ENCODE measurements at regions not wholly inside any gene's neighbourhood (a gene's known extent, or its start where the extent isn't known, plus 50 kb on each side); places are given as distances from the start of the nearest gene placed in this dataset.

- DNase-seq = no peak
Measured at GRCh38 chr4:16993956-16994840, 95.8 kb upstream of the LDB2 start.

GRCh38 chr4:16992566-16993225 lies 94.3 kb upstream of the LDB2 start:
- no peak for DNase-seq

GRCh38 chr4:16991450-16991849 lies 93.0 kb upstream of the LDB2 start:
- DNase-seq = no peak

- DNase-seq = no peak
Measured at GRCh38 chr4:16989371-16989770, 90.9 kb upstream of the LDB2 start.

- DNase-seq = no peak
Measured at GRCh38 chr4:16988814-16989213, 90.4 kb upstream of the LDB2 start.

GRCh38 chr4:16977081-16977480 lies 78.6 kb upstream of the LDB2 start:
- peak; percentile 4 for DNase-seq

GRCh38 chr4:16969696-16970135 lies 71.3 kb upstream of the LDB2 start:
- DNase-seq = peak; percentile 44

- DNase-seq = peak; percentile 28
Measured at GRCh38 chr4:16967722-16968121, 69.3 kb upstream of the LDB2 start.

- no peak for DNase-seq
Measured at GRCh38 chr4:16959305-16959704, 60.9 kb upstream of the LDB2 start.

GRCh38 chr4:16952896-16953630 lies 54.6 kb upstream of the LDB2 start:
- DNase-seq = peak; percentile 46

- peak; percentile 77 for DNase-seq
Measured at GRCh38 chr4:16952462-16952871, 54.0 kb upstream of the LDB2 start.

All from fibroblast of skin of abdomen (primary cell).